Fibroblast of skin of right biceps (primary cell): ENCODE measurements at regions not wholly inside any gene's neighbourhood (a gene's known extent, or its start where the extent isn't known, plus 50 kb on each side); places are given as distances from the start of the nearest gene placed in this dataset.
A peak's percentile ranks its signal among the peaks of the same experiment; 100 is the strongest.
"Not testable (repeated sequence)": the region's sequence is repeated elsewhere in the genome, so short reads cannot be mapped to it uniquely, and the experiment has no call there.

Experiments used
- DNase-seq: peaks from one replicate; pipeline ENCODE4 v3.0.0-alpha.2; 2013

DNA sequence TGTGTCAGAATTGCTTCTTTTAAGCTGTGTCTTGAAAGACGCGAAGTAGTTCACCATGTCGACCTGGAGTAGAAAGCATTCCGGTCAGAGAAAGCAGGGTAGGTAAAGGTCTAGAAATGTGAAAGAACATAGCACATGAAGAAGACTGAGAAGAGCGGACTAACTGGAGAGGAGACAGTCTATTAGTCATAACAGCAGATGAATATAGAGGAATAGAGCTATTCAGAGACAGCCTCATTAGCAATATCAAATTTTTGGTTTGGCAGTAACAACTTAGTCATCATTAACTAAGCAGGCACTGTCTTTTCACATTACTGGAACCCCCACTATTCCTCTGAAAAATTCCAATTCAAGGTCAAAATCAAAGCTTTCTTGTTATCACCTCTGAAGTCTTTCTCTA is 678.8 kb downstream of the DIPK2A start:
- peak; percentile 12 for DNase-seq

DNA sequence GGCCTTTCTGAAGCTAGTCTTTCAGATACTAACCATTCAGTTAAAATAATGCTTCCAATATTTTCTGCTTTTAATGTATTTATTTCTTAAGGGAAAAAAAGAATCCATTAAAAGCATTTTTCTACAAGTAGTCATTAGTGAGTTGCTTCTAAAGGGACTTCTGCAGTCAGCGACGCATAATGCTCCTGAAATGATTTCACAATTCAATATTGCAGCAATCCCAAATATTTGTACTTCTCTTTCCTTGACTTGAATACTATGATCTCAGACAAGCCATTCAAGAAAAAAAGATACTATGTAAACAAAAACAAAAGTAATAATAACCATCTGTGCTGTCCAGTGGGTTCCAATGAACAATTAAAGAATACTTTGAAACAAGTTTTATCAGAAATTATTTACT is 681.0 kb downstream of the DIPK2A start:
- peak; percentile 64 for DNase-seq

DNA sequence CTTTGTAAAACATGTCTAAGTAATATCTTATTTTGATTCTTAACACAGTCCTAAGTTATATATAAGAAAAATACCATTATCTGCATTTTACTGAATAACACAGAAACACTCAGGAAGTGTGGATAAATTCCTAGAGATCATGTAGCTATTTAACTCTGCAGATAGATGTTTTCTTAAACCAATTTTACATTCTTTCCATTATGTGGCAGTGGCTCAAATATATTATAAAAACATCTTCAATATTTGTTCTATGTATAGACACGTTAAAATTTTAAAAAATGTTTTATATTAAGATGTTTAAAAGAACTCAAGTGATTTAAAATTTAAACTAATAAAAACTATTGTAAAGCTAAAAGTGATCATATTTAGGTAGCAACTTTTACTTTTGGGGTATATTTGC is 683.8 kb downstream of the DIPK2A start:
- no peak for DNase-seq

DNA sequence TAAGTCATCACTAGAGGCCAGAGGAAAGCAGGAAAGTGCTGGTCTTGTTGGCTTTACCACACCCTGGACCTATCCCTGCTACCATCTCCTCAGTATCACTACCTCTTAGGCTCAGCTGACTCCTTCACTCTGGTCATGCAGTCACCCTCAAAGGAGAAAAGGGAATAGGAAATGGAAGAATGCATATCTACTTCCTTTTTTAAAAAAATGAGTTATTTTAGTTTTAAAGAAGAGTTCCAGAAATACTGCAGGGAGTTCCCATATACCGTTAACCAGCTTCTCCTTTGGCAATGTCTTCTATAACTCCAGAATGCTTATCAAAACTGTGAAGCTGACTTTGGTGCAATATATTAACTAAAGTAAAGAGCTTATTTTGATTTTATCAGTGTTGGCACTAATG is 688.6 kb downstream of the DIPK2A start:
- no peak for DNase-seq

DNA sequence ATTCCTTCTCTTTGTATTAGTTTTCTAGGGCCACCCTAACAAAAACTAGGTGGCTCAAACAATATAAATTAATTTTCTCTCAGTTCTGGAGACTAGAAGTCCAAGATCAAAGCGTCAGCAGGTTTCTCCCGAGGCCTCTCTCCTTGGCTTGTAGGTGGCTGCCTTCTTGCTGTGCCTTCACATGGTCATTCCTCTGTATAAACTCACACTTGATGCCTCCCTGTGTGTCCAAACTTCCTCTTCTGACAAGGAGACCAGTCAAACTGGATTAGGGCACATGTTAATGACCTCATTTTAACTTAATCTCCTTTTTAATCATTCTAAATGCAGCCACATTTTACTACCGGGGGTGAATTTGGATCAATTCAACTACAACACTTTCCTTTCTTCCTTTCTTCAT is 691.1 kb downstream of the DIPK2A start:
- DNase-seq: no peak

DNA sequence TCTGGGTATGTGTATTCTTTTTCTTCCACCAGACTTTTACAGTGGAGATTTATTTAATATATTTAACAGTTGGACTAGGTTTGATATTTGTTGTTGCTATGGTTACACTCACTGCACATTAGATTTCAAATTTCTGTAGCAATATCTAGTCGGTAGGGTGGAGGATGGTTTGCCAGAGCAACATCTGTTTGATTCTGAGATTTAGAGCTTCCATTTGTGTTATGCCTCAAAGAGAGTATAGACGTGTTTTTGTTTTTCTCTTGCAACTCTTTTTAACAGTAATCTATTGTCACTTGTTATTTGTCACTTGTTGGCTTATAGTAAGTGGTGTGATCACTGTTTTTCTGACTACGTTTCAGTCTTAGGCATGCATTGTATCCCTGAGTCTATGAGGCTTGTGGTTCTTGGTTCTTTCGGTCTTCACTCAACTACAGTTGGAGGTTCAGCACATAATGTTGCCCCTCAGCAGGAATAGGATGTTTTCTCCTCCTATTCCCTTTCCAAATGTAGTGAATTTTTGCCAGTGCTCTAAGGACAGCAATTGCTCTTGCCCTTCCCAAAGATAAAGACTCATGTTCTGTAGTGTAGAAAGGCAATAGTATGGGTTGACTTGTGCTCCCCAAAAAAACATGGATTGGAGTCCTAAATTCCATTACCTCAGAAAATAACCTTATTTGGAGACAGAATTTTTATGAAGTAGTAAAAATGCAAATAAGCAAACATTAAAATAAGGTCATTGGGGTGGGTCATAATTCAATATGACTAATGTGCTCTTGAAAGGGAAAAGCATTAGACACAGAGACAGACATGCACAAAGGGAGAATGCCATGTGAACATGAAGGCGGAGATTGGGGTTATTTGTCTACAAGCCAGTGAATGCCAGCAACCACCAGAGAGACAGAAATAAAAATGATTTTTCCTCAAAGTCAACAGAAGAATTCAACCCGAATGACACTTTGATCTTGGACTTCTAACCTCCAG is 692.1 kb downstream of the DIPK2A start:
- no peak for DNase-seq

DNA sequence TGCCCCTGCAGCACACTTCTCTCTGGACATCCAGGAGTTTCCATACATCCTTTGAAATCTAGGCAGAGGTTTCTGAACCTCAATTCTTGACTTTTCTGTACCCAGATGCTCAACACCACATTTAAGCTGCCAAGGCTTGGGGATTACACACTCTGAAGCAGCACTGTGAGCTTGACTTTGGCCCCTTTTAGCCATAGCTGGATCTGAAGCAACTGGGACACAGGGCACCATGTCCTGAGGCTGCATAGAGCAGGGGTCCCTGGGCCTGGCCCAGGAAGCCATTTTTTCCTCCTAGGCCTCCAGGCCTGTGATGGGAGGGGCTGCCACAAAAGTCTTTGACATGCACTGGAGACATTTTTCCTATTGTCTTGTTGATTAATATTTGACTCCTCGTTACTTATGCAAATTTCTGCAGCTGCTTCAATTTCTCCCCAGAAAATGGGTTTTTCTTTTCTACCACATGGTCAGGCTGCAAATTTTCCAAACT is 694.0 kb downstream of the DIPK2A start:
- no peak for DNase-seq

DNA sequence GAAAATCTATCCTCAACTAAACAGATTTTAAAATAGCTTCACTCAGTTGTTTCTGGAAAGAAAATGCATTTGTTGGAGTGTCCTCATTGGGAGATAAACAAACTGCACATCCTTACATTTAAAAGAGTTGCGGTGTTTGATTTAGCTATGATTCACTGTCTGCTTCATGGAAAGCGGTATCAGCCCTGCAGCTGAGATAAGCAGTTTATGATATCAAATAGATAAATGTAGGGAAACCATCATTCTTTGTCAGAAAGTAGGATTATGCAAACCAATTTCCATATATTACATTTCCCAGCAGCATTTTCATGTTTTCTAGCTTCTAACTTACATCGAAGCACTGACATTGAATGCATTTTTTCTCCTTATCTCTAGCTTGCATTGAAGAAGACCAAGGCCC is 698.9 kb downstream of the DIPK2A start:
- no peak for DNase-seq

DNA sequence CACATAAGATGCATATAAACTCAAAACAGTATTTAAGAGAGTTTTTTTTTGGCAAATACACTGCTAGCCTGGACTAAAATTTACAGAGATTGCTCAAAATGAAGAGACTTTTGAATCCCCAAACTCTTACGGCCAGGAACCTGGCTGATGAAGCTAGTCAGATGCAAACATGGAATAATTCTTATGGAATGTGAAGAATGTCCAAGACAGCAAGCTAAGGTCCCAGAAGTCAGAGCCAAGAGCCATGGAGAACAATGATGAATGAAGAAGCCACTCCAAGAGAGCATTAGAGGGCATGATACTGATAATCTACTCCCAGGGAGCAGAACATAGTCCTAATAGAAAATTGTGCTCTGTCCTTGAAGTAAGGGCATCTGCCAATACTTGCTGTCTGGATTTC is 705.5 kb downstream of the DIPK2A start:
- peak; percentile 63 for DNase-seq

DNA sequence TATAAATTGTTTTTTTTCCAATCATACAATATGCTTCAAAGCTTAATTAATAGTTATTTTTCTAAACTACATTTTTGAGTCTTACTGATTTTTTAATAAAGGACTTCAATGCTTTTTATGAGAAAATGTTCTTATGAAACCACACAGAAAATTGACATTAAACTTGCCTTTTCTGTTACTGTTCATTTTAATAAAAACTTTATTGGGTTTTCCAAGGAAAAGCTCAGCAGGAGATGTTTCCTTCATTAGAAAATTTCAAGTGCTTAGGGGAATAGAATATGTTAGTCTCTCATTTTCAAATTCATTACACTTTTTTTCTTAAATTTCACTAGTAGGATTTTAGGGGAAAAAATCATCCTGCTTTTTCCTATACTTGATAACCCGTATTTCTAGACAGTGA is 711.4 kb downstream of the DIPK2A start:
- DNase-seq: no peak

DNA sequence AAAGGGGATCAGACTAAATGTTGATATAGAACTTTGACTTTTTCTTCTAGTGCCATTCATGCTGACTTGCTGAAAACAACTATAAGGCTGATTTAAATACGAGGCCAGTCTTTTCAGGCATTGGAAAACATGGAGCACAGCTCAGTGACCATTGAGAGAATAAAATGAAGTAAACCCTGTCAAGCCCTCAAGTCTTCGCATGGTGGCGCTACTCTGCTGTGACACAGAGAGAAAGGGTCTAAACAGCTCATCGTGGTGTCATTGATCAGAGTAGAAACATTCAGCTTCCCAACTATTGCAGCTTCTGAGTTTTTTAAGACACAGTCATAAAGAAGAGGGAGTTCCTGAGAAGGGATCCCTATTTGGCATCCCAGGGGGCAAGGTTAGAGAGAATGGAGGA is 716.2 kb downstream of the DIPK2A start:
- DNase-seq: peak; percentile 4

DNA sequence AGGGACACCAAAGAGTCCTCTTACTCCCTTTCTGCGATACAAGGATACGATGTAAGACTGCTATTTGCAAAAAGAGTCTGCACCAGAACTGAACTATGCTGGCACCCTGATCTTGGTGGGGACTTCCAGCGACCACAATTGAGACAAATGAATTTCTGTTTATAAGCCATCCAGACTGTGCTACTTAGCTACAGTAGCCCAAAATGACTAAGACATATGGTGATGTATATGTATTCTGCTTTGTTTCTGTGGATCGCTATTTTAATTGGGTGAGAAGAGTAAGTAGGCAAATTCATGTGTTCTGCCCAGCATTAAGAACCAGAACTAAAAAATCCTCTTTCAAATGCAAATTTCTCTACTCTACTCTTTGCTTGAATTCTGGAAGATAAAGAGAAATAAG is 720.9 kb downstream of the DIPK2A start:
- DNase-seq: no peak

DNA sequence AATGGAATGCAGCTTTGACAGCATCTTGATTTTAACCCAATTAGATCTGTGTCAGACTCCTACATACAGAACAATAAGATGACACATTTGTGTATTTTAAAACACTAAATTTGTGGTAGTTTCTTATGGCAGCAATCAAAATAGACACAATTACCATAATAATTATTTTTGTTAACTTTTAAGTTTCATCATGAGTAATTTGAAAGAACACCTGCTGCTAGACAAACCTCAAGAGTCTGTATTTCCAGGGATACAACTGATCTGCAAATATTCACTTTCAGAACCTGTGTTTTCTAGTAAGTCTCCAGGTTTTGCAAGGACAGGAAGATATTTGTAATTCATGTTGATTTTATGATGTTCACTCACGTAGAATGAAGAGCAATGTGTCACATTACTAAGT is 736.8 kb downstream of the DIPK2A start:
- no peak for DNase-seq

DNA sequence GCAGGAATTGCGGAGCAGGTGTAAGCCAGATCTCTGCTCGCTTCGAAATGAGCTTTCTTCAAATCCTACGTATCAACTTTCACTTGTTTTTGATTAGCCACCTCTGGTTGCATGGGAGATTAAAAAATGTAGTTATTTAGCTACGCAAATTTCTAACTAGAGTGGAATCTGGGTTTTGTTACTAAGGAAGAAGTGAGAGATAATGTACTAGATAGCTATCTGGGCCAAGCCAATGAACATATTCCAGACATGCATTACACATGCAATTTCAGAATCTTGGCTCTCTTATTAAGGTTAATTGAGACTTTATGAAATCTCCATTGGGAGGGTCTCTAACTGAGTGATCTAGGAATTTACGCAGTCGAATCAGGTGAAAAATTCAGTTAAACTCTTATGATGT is 765.7 kb downstream of the DIPK2A start:
- no peak for DNase-seq

DNA sequence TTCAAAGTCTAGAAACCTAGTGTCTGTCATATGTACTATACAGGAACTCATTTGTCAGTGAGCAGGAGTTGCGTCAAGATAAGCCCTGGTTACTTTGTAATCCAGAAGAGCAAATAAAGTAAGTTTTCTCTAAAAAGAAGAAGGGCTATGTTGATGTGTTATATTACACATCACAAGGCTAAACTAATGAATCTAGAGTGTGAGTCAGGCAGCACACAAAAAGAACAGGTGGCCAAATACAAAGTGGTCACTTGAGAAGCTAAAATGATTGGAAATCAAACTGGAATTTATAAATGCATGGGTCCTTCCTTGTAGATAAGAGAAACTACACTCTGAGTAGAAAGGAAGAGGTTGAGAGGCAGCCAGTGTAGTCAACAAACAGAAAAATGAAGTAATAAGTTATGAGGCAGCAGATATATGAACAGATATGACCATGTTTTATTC is 771.6 kb downstream of the DIPK2A start:
- DNase-seq: no peak

DNA sequence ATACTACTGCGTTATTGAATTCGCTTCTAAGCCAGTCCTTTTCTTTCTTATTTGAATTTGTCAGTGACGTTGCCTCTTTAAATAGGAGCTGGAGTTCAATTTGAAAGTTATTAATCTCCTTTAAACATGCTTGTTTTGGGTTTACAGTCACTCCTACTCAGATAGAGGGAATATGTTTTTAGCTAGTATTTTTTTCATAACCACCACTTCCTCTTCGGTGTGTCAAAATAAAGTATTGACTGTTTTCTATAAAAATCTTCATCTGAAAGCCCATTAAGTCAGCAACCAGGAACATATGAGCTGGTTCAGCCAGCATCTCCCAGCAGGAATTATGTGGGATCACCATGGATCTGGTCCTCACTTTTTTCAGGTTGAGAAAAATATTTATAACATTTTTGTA is 772.9 kb downstream of the DIPK2A start:
- DNase-seq: no peak

DNA sequence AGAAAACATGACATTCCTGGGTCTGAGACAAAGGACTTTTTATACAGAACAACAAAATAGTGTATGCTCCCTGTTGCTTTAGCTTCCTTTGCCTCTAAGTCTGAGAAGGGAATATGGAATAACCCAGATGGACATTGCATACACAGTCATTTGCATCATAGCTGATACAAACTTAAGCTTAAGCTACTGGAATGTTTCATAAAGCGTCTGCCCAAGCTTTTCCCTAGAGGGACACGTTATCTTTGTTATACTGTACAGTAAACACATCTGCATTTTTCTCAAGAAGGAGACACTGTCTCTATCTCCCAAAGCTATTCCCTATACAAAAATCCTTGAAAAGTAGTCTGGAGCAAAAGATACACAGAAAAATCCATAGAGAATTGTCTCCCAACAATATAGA is 775.0 kb downstream of the DIPK2A start:
- no peak for DNase-seq

DNA sequence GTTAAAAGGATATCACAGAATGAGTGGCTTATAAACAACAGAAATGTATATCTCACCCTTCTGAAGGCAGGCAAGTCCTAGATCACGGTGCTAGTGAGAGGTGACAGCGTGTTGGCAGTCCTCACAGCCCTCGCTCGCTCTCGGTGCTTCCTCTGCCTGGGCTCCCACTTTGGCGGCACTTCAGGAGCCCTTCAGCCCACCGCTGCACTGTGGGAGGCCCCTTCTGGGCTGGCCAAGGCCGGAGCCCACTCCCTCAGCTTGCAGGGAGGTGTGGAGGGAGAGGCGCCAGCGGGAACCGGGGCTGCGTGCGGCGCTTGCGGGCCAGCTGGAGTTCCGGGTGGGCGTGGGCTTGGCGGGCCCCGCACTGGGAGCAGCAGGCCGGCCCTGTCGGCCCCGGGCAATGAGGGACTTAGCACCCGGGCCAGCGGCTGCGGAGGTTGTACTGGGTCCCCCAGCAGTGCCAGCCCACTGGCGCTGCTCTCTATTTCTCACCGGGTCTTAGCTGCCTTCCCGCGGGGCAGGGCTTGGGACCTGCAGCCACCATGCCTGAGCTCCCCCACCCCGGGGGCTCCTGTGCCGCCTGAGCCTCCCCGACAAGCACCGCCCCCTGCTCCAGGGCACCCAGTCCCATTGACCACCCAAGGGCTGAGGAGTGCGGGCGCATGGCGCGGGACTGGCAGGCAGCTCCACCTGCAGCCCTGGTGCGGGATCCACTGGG is 778.1 kb downstream of the DIPK2A start:
- DNase-seq: not testable (repeated sequence)

DNA sequence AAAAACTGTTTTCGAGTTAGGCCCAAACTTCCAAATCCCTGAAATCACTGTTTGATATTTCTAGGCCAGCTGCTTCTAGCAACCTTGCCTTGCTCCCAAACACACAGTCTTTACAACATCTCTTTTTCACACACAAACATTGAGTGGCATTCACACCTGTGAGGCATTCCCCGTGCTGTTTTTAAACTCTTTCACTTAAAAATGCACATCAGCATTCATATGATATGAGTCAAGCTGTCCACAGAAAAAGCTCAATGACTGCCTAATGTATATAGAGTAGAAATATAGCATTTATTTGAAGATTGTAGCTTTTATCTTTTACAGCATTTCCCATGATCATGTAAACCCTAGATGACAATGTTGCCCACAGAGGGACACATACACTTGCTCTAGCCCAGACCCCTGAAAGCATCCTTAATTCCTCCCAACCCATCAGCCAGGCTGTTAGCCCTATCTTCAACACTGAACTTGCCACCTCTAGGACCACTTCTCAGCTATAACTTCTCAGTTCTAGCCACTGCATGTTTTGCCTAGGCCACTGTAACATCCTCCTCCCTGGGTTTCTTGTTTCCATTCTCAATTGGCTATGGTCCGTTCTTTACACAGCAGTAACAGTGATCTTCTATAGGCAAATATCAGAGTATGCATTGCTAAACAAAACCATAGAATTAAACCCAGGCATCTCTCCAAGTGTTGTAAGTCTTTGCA is 782.6 kb downstream of the DIPK2A start:
- DNase-seq: no peak

DNA sequence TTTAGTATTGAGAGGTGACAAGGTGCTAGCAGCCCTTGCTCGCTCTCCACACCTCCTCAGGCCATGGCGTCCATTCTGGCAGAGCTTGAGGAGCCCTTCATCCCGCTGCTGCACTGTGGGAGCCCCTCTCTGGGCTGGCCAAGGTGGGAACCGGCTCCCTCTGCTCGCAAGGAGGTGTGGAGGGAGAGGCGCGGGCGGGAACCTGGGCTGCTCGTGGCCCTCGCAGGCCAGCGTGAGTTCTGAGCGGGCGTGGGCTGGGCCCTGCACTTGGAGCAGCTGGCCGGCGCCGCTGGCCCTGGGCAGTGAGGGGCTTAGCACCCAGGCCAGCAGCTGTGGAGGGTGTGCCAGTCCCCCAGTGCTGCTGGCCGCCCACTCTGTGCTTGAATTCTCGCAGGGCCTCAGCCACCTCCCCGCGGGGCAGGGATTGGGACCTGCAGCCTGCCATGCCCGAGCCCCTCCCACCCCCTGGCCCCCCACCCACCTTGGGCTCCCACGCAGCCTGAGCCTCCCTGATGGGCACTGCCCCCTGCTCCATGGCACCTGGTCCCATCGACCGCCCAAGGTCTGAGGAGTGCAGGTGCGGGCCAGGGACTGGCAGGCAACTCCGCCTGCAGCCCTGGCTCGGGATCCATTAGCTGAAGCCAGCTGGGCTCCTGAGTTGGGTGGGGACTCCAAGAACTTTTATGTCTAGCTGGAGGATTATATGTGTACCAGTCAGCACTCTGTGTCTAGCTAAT is 785.2 kb downstream of the DIPK2A start:
- no peak for DNase-seq

DNA sequence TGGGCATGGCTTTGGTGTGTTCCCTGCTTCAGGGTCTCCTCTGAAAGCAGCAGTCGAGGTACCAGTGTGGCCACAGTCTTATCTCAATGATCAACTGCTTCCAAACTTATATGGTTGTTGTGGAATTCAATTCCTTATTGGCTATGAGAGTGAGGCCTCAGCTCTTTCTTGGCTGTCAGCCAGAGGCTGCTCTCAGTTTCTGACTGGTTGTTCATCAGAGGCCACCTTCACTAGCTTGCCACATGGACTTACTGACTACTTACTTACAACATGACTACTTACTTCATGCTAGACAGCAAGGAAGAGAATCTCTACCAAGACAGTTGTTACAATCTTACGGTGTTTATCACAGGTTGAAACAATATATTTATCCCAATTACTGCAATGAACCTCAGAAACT is 789.2 kb downstream of the DIPK2A start:
- DNase-seq: peak; percentile 36

DNA sequence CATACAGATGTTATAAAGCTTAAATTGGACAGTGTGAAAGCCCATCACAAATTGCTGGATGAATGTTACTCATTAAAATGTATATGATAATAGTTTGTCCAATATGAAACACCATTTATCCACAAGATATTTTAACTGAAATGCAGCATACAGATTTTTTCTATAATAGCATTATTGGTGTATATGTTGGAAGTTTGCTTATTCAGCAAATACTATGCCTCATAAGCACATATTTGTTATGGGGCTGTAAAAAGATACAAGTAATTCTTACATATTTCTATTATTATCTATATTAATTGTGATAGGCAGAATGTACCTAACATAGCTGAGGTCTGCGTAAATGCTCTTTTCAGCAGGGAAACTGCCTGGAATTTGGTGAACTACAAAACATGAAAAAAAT is 790.5 kb downstream of the DIPK2A start:
- DNase-seq: no peak
